Inferior parietal cortex (tissue), 1 donor: ENCODE measurements at regions not wholly inside any gene's neighbourhood (a gene's known extent, or its start where the extent isn't known, plus 50 kb on each side); places are given as distances from the start of the nearest gene placed in this dataset.

ENCODE experiments used
- DNase-seq: peaks from one replicate; pipeline ENCODE4 v3.0.0-alpha.2; 2016; ENCODE audit errors: extremely low spot score

DNA sequence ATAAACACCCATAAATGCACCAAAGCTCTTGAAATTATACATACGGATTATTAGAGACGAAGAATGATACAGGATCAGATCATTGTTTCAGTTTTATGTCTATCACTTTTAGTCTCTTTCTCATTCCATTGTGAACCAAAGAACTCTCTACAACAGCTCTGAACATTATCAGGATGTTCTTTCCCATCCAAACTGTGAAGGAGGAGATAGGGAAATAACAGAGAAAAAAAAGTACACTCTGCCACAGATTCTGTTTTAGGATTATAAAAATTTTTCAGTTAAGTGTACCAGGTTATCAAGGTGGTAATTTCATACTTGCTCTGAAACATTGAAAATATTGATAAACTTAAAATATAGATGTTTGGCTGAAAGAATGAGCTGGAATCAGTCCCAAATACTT lies 270.9 kb downstream of the MZT1 start:
- no peak for DNase-seq

GRCh38 chr13:72453161-72453560 lies 274.3 kb downstream of the MZT1 start:
- no peak for DNase-seq

- DNase-seq: no peak
Measured at GRCh38 chr13:72448082-72448481, 279.3 kb downstream of the MZT1 start.

- DNase-seq: no peak
Measured at GRCh38 chr13:72444999-72445398, 282.4 kb downstream of the MZT1 start.

- no peak for DNase-seq
Measured at GRCh38 chr13:72437458-72437857, 290.0 kb downstream of the MZT1 start.

DNA sequence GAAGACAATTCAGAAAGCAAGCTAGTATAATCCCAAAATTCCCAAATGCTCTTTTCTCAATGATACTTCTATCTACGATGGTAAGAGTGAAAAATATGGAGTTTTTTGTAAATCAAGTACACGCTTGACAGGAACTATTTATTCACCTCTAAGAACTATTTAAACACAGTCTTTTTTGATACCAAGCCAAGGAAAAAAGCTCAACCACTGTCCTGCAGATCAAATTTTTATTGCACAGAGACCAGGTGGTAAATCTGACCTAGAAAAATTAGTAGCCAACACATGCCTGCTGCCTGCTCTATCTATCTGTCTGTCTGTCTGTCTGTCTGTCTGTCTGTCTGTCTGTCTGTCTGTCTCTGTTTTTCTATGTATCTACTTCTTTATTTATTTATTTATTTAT lies 292.2 kb downstream of the MZT1 start:
- DNase-seq: no peak

GRCh38 chr13:72431981-72432682 lies 295.3 kb downstream of the MZT1 start:
- no peak for DNase-seq

GRCh38 chr13:72430923-72431322 lies 296.5 kb downstream of the MZT1 start:
- DNase-seq: no peak

GRCh38 chr13:72427757-72428528 lies 299.5 kb downstream of the MZT1 start:
- DNase-seq: no peak

- no peak for DNase-seq
Measured at GRCh38 chr13:72424059-72424458, 303.4 kb downstream of the MZT1 start.

DNA sequence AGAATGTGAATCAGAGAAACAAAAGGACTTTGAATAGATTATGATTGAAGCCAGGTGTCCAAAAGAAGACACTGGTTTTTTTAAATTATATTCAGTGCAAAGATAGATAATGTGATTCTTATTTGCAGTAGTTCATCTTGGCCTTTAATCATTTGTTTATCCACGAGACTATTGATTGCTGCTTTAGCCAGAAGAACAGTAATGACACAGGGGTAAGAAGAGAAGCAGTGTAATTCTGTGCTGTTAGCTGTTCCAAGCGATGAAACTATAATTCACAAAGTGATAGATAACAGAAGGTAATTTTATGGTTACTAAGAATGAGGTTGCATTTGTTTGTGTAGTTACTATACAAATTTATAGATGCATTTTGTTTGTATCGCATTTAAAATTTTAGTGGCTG lies 311.6 kb downstream of the MZT1 start:
- DNase-seq: no peak

DNA sequence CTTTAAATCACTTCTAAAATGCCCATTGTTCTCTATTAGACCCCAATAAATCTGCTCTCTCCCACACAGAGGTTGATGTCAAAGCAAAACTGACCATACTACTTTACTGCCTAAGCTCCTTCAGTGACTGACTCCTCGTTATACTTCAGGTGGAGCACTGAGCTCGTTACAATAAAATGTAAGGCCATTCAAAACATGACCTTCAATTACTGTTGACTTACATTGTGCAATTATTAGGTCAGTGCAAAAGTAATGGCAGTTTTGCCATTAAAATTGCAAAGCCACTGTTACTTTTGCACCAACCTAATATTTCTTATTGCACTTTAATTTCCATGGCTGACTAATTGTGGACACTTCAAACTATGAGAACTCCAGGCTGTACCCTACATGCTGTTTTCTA lies 314.9 kb downstream of the MZT1 start:
- DNase-seq: no peak

GRCh38 chr13:72405441-72405840 lies 322.0 kb downstream of the MZT1 start:
- no peak for DNase-seq

GRCh38 chr13:72403396-72404010 lies 323.9 kb downstream of the MZT1 start:
- no peak for DNase-seq

GRCh38 chr13:72400856-72401255 lies 326.6 kb downstream of the MZT1 start:
- DNase-seq: no peak

DNA sequence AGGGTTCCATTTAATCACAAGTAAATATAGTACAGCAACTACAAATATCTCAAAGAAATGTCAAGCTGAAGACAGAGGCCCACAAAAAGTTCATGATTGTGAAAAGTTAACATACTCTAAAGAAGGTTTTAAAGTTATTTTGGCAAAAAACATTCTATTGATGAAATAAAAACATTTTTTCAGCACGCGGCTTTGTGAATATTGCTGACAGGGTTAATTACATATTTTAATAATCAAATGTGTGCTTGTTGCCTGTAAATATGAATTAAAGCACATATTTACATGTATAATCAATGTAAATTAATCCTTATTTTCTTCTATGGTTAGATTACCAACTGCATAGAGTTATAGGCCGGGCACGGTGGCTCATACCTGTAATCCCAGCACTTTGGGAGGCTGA lies 328.1 kb downstream of the MZT1 start:
- no peak for DNase-seq

GRCh38 chr13:72397265-72397664 lies 330.2 kb downstream of the MZT1 start:
- DNase-seq: peak; percentile 14

DNA sequence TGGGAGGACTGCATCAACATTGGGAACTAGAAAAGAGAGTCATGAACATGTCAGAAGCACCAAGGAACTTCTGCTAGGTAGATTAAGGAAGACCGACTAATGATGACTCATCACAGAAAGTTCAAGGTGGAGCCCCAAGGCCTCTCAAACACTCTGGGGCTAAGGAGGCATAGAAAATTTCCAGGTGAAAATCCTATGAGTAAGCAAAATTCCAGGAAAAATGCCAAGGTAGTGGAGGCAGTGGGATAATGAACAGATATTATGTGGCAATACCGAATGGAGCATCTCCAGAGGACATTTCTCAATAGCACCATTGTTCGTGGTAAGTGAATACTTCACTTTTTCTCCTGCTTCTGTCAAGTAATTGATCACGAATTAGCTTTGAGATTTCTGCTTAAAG lies 336.5 kb downstream of the MZT1 start:
- no peak for DNase-seq

- no peak for DNase-seq
Measured at GRCh38 chr13:72386138-72386684, 341.2 kb downstream of the MZT1 start.

- no peak for DNase-seq
Measured at GRCh38 chr13:72384879-72385278, 342.6 kb downstream of the MZT1 start.

DNA sequence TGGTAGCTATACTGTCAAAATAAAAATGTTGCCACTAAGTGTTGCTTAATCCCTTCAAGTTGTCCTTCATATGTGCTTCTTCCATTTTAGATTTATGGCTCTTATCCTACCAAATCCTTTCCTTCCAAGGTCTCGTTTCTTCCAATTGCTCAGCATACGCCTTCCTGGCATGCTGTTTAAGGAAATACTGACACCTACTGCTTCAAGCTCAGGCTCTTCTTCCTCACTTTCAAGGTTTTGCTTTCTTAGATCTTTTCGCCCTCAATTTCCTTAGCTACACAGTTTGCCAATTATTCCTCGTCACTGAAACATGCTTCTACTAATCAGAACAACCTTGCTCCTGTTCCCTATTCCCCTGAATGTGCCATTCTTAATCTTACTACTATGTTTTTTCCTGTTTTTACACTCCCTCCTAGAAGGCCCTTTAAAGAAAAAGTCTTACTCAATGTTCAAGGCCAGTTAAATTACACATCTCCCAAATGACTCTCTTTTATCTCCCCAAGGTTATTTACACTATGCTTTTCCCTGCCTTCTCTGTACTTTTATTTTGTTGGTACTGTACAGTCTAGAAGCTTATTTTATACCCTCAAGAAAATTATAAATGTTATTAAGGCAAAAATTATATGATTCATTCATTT lies 343.1 kb downstream of the MZT1 start:
- no peak for DNase-seq

GRCh38 chr13:72383646-72384045 lies 343.8 kb downstream of the MZT1 start:
- no peak for DNase-seq
